Astrocyte of the hippocampus (primary cell): ENCODE measurements at regions not wholly inside any gene's neighbourhood (a gene's known extent, or its start where the extent isn't known, plus 50 kb on each side); places are given as distances from the start of the nearest gene placed in this dataset.
A peak's percentile ranks its signal among the peaks of the same experiment; 100 is the strongest.
"Not testable (repeated sequence)": the region's sequence is repeated elsewhere in the genome, so short reads cannot be mapped to it uniquely, and the experiment has no call there.

ENCODE experiments used
- DNase-seq: peaks from one replicate; pipeline ENCODE4 v3.0.0; 2011; ENCODE audit warnings: low read depth, low spot score

- no peak for DNase-seq
Measured at GRCh38 chr9:96064826-96065481, 189.5 kb downstream of the ERCC6L2 start.

GRCh38 chr9:96062854-96063253 lies 187.4 kb downstream of the ERCC6L2 start:
- DNase-seq, result no peak

GRCh38 chr9:96062031-96062430 lies 186.5 kb downstream of the ERCC6L2 start:
- DNase-seq, result no peak

- DNase-seq, result peak; percentile 75
Measured at GRCh38 chr9:96061293-96061987, 185.9 kb downstream of the ERCC6L2 start.

GRCh38 chr9:96058218-96058617 lies 182.7 kb downstream of the ERCC6L2 start:
- DNase-seq, result no peak

DNA sequence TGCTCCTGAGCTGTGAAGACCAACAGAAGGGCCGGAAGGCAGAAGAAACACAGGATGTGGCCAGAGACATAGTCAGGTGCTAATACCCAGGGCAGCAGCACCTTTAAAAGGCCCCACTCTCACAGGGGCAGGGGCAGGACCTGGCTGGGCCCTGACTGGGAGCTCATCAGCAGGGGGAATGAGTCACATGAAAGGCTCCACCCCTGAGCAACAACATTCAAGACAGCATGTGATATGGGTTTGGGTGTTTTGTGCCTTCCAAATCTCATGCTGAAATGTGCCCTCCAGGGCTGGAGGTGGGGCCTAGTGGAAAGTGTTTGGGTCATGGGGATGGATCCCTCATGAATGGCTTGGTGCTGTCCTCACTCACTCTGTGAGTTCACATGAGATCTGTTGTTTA lies 181.7 kb downstream of the ERCC6L2 start:
- no peak for DNase-seq

DNA sequence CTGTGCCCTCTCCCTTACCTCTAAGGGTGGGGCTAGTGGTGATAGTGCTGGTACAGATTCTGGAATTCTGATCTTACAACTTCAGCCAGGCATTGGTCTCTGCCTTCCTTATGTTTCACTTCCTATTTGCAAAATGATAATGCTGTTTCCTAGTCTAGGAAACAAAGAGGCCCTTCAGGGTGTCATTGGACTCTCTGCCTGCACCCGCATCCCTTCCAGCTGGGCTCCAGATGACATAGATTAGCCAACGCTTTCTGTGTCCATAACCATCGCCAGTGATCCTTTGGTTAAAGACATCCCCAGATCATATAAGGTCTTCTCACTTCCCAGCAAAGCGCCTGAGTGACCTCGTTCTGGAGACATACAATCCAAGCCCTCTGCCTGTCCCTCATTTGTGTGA lies 180.7 kb downstream of the ERCC6L2 start:
- no peak for DNase-seq

GRCh38 chr9:96054248-96054647 lies 178.8 kb downstream of the ERCC6L2 start:
- not testable (repeated sequence) for DNase-seq

DNA sequence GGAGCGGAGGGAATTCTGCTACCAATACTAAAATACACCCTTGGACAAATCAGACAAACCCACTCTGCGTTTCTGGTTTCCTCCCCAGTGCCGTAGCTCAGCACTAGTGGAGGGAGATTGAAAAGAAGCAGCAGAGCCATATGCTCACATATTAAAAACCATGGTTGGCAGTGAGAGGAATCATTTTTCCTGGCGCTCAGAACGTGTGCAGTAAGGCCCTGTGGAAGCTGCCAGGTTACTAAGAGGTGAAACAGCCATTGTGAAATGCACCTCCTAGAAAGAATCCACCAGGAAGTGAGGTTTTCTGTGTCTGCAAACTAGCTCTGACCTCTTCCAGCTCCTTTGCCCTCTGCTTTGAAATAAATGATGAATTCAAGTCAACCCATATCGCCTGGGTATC lies 177.2 kb downstream of the ERCC6L2 start:
- DNase-seq, result no peak

GRCh38 chr9:96051423-96051822 lies 175.9 kb downstream of the ERCC6L2 start:
- DNase-seq, result no peak

DNA sequence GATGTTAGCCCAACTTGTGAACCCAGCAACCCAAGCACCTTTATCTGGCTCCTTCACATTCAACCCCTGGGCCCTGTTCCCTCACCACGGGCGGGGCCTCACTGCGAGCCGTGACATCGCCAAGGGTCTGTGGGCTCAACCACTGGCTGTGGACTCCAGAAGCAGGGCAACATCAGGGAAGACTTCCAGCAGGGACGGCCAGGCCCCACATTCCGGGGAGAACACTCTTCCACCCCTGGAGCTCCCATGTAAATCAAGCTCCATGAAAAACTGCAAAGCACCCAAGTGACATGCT lies 175.3 kb downstream of the ERCC6L2 start:
- DNase-seq, result no peak

DNA sequence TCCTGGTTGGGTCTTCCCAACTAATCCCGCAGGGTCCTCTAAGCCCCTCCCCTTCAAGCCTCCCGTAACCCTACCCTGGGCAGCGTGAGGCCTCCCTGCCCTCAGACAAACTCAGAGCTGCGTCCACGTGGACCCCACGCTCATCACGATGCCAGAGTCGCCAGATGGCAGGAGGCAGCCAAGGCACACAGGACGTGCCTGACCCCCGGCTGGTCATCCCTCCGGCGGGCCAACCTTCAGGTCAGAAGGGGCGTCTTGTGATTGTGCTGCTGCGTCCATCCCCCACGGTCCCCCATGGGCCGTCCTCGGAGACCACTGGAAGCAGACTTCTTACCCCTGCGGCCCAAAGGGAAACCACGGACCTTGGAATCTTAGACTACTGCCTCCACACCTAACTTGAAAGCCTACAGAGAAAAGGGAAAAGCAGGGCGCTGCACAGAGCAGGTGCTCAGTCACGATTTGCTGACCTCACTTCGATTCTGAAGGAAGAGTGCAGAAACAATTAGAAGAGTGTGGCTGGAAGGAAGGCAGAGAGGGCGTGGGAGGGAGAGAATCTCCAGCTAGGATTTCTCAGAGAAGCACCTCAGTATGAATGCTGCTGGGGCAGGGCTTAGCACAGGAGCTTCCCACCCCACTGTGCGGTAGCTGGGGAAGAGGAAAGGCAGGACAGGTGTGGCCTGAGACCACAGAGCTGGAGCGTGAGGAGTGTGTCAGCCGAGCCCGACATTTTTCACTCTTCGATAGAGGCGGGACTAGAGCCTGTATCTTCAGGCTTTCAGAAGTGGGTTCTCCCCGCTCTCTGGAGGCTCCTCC lies 174.8 kb downstream of the ERCC6L2 start:
- DNase-seq, result no peak

DNA sequence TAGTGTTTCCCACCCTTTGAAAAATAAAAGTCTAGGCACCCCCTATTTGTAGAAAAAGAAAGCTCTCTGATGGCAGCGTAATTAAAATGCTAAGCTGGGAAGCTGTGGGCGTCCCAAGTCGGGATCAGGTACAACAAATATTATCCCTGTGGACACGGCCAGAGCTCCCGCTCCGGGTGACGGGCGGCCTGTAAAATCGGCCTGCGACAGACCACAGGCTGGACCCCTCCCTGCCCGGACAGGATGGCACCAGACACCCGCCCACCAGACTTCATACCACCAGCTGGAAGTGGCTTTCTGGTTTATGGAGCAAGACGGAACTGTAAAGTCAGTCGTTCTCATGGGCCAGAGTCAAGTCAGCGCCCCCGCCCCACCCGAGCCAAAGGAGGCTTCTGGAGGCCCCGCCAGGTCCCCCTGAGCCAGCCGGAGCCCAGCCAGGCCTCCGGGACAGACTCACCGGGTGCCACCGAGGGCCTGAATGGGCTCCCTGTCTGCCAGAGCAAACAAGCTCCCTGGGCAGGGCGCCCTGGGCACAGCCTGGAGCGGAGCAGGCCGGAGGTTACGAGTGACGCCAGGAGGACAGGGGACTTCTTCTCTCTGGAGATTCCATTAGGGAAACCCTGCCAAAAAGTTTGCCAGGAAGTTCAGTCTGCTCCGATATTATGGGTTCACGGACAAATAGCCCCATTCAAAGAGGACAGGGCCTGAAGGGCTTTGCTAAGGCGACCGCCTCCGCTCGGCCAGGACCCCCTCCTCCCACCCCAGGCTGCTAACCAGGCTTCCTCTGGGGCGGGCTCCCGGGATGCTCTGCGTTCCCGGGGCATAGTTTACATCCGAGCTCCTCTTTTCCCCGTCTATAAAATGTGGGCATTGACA lies 173.7 kb downstream of the ERCC6L2 start:
- peak; percentile 25 for DNase-seq

- peak; percentile 72 for DNase-seq
Measured at GRCh38 chr9:96048104-96048955, 172.8 kb downstream of the ERCC6L2 start.

DNA sequence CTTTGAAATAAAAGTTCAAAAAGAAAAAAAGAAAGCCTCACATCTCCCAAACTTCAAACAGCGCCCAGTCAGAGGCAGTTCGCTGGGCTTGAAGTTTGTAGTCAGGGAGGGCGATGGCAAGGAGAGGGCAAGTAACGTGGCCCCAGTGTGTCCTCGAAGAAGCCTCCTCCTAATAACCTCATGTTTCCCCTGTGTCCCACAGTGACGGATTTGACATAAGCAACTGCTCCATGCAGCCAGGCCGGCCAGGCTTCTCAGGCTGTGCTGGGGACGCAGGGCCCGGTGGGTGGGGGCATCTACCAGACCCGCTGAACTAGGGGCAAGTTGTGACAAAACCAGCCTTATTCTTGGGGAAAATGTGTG lies 172.2 kb downstream of the ERCC6L2 start:
- no peak for DNase-seq

DNA sequence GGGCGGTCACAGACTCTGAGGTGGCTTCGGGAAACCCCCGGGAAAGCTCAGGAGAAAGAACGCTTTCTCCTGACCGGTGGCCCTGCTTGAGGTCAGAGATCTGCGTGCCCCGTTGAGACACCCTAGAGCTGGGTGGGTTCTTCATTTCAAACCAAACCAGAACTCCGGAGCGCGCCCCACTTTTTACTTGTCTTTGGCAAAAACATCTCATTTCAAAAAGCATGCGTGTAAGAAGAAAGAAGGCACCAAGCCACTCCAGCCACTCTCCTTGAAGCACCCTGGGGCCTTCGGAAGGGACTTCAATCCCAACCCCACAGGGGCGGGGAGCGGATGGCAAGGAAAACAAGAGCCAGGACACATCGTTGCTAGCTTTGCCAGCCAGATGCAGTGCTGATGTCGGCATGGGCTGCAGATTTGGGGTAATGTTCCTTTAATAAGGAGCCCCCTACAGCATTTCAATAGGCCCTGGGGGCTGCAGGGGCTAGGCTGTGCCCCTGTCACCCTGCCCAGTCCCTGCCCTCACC lies 171.7 kb downstream of the ERCC6L2 start:
- DNase-seq, result no peak

GRCh38 chr9:96045811-96046210 lies 170.3 kb downstream of the ERCC6L2 start:
- DNase-seq, result no peak

DNA sequence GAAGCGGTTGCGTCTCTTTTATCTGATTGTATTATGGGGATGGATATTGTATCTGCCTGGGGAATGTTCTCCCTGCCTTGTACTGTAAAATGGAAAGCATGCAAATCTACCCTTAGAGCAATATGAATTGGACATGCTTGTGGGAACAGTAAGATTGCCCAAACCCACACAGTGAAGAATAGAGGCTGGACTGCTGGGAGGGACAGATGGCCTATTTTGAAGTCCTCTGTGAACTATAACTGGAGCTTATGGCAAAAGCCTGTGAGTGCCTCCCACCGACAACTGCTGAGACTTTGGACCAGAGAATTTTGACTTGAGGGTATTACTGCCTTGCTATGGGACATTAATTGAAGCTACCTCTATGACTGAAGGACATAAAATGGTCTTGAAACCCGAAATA lies 168.9 kb downstream of the ERCC6L2 start:
- DNase-seq, result no peak

DNA sequence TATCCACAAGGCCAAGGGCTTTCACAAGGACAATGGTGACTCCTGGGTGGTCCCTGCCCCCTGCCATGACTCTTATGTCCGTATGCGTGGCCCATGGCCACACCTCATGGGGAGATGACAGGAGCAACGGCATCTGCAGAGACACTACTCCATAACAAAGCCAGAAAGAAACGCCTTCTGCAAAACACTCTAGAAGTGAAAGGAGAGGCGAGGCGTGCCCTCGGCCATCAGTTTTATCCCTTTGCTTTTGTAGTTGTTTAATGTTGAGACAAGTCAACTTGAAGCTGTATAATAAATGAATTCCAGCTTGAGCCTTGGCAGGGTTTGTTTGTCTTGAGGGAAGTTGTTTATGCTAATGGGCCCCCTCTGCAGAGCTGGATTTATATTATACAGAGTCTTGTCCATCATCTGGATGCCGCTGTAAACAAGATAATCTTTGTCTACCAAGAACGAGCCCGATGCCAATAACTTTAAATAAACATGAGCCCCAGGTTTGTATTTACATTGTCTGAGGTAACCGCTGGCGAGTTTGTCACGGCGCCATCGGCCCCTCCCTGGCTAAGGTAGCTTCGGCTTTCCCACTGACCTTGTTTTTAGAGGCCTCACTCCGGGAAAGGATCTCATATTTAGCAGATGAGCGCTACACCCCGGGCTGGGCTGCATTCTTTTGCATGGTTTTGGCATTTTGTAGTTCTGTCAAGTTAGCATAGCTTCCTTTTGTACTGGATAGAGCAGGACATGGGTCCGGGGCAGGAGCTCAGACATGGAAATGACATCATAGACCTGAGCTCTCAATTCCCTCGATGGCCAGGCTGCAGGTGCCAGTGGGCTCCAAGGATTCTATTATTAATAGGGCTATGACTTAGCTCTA lies 165.3 kb downstream of the ERCC6L2 start:
- peak; percentile 23 for DNase-seq

DNA sequence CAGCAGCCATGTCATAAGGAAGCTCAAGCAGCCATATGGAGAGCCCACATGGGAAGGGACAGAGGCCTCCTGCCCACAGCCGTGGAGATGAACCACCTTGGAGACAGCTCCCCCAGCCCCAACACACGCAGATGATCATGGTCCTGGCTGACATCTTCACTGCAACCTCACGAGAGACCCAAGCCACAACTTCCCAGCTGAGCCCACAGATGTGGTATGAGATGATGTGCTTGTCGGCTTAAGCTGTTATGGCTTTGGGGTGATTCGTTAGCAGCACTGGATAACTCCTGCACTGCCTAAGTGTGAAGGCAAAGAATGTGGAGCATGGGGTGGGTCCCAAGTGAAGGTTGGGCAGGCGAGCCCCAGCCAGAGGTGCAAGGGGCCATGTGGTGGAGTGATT lies 163.4 kb downstream of the ERCC6L2 start:
- no peak for DNase-seq
